HPDE6-E6E7 (cell line): ENCODE measurements at regions not wholly inside any gene's neighbourhood (a gene's known extent, or its start where the extent isn't known, plus 50 kb on each side); places are given as distances from the start of the nearest gene placed in this dataset.

Experiments used
- DNase-seq: peaks from one replicate; pipeline ENCODE4 v3.0.0; 2011; ENCODE audit warnings: missing footprints; ENCODE audit errors: extremely low spot score

DNA sequence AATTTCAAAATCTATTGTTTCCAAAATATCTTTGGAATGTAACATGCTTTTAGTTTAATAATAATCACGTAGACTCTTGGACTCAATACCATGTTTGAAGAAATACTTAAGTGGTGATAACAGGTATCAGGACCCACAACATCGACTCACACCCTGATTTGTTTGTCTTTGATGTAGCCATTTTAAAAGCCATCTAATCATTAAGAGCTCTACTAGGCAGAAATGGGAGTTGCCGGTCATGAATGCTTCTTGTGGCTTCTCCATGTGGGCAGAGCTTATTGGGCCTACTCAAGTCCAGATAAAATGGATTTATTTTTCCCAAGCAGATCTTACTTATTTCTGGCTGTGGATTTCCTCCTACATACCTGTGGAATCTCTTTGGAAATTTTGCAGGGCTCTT, 261.6 kb upstream of the NR2F2 start:
- no peak for DNase-seq

DNA sequence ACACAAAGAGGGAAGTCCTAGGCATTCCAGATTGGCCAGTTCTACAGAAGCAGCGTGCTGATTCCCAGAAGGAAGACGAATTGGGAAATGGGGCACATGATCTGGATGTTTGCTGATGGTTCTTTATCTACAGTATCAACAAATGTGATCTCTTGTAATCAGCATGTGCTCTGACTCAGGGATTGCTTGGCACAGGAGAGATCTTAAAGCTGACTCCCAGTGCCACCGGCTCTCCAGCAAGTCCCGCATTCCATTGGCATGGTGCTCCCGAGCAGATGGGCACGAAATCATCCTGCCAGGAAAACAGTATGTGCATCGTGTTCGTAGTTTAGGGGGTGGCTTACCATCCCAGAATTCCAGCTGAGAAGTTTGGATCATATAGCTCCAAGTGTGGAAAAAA, 259.9 kb upstream of the NR2F2 start:
- no peak for DNase-seq

DNA sequence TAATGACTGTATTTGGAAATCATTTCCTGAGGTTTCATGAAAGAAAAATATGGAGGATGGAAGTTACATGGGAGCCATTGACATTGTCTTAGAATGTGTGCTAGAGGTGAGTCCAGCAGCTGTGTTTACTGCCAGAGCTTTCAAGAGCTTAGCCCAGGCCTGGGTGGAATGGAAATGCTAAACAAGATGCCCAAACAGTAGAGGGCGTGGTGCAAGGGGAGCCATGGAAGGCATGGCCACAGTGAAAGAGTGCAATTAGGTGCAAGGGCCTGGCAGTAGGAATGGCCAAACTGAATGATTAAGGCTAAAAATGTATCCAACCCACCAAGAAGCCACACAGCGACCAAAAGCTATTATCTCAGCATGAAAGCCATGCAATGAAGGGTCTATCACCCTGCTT, 257.7 kb upstream of the NR2F2 start:
- DNase-seq: no peak

DNA sequence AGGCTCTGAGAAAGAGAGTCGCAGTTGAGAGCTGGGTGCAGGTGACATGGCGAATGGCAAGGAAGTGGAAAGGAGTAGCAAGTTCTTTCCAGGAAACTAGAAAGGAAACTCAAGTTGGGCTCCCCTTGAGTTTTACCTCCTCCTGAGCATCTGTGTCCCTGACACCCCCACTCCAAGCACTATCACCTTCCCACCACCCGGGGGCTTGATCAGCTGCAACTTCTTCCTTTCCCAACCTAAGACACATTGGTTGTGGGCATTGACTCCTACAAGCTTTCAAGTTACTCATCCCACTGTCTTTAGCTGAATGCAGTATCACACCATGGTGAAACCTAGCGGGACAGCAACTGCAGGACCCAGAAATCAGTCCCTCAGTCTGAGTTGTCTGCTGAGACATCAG, 256.6 kb upstream of the NR2F2 start:
- DNase-seq: no peak

DNA sequence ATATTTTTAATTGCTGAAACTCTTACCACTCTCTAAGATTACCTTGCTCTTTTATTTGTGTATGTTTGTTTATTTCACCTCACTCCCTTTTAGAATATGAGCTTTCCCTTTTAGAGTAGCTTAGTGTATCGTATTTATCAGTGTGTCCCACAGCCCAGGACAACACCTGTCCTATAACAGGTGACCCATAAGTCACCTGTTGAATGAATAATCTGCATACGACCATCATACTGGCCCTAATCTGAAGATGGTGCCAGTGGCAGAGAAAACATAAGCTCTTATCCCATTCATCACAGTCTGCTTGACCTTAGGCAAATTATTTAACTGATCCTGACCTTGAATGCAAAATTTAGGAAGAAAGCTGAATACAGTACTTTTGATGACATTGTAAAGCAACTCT, 254.6 kb upstream of the NR2F2 start:
- no peak for DNase-seq

DNA sequence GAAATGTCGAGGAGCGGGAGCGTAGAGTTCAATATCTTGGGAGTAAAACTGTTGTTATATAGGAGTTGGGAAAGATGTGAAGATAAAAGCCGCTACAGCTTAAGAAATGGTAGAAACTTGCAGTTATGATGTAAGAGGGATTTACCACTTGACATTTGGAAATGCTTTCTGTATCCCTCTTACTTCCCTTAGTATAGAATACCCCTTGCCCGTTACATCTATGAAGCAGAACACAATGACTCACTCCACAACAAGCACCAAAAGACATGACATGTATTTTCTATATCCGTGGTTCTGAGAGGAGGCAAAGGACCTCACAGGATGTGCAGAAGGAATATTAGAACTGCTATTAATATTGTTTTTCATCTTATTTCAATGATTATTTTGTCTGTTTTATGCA, 254.2 kb upstream of the NR2F2 start:
- DNase-seq: no peak

DNA sequence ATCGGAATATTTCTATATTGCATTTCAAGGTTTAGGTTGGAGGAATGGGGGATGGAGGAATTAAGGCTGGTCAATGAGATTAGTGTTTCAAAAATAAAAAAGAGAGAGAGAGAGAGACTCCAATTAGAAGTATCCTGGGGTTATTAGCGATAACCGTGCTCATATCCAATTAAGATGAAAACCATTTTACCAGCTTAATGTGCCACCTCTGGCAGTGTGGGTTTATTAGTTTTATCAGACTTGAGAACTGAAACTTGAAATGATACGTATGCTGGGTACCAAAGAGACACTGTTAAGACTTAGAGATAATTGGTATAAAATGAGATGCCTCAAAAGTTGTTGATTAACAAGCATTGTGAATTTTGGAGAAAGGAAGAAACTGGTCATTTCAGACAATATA, 251.5 kb upstream of the NR2F2 start:
- no peak for DNase-seq

DNA sequence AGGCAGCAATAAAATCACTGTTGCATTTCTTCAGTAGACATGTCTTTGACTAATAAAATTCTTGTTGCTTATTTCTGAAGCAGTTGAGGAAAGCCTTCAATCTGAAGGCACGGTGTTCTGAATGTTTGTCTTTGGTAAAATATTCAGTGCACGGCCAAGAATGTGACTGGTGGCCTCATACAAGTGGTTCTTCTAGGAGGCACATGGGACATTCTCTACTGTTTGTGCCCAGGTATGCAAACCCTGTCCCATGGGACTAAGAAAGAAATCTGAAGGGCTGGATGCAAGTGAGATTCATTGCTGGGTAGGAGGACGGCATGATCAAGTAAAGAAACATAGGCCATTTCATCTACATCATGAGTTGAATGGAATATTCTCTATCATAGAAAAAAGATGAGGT, 250.6 kb upstream of the NR2F2 start:
- no peak for DNase-seq

DNA sequence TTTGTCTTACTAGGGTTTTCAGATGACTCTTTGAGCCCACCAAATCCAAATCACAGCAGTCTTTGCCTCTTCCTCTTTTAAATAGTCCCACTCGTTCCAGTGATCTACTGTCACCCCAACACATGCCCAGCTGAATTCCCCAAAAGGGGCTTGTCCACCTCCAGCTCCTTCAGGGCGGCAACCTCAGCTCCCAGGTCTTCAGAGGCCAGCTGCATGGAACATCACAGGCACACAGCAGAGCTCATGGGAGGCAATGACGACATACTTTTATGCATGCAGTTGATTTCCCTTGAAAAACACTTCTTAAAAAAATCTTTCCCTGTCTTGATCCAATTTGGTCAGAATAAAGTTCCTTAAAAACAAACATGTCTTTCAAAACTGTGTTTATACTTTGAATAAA, 244.3 kb upstream of the NR2F2 start:
- DNase-seq: no peak

DNA sequence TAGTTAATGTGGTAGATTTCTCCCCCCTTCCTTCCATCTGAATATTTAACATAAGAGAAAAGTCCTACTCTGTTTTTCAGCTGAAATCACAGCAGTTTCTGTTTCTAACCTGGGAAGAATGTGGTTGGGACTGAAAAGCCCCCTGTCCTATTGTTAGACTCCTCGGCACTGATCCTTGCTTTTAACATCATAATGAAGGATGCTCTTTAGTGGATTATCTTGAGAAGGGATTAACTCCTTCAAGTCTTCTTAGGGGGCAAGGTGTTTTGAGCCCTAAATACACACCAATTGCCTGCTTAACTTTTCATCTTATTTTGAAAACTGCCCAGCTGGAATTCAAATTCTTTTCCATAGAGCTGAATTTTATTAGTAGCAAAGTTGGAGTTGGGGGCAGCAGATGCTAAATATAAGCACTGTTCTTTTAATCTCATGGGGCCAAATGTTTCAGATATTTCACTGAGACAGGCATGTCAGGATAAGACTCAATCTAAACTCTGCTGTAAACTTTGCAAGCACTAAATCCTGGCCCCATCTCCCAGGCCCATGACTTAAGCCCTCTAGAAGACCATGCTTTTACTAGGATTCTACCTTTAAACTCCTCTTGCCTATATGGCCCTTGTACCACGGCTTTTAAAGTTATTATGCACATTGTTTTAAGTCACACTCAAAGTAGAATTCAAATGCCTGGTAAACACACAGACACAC, 243.2 kb upstream of the NR2F2 start:
- no peak for DNase-seq

DNA sequence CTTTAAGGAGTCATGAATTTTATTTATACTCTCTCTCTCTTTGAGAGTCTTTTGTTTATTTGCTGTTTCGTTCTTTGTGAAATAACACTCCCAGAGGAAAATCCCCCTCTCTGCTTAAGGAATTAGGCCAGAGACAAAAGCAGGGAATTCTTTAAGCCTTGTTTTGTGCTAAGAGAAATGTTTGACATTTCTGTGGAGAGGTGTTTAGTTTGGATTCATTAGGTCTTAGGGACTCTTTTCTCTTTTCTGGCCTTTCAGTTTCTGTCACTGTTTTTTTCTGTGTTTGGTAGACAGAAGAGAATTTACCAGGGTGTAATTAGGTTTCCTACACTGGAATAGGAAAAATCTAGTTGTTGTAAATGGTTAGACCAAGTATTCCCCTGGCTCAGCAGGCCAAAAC, 241.8 kb upstream of the NR2F2 start:
- DNase-seq: no peak

DNA sequence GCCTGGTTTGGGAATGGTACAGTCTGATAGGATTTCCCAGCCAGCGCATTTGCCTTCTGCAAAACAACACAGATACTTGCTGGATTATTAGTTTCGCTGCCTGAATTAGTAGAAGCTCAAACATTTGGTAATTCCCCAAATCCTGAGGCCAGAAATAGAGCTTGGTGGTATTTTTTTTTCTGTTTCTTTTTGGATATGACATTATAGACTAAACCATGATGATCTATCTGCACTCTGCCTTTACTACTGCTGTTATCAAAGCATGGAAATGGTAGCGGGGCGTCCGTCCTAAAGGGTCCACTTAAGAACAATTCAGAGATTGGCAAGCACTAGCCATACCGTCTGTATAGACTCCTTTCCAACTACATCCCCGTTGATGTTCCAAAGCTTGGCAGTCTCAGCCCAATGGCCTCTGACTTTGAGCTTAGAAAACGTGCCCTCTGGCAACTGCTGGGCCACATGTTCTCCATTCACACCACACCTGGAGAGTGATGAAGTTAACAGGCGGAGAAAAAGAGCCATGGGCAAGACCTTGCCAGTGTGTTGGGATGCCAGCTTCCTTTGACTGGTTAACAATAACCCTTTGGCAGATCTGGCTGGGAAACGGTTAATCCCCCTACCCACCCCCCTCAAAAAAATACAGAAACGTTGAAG, 241.0 kb upstream of the NR2F2 start:
- DNase-seq: no peak

DNA sequence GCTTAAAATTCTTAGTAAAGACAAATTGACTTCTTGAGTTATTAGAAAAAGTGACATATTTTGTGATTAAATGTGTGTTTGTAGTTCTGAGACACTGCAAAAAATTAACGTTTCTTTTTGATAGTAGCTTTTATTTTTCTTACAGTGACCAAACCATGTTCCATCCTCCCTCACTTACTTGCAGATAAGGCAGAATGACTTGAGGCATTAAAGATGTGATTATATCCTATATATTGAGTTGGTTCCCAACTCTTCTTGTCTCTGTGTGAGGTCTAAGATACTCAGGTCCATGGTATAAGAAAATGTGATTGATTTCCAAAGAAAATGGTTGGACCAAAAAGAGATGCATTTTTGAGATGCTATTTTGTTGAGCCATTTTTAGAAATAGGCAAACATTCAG, 238.3 kb upstream of the NR2F2 start:
- DNase-seq: no peak

DNA sequence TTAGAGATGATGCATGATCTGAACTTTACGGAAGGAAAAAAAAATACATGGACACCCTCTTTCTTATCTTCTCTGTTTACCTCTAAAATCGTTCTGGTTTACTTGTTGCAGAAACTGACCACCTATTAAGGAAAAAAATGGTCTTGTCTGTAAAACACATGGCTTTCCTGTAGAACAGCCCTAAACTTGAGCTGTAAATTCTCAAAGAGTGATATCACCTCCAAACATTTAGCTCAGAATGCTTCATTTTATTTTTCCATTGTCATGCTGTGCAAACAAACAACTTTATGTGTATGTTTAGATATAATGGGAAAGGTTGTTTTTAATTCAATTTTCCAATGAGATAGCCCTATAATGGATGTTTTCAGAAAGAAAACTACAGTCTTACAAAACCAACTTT, 237.4 kb upstream of the NR2F2 start:
- no peak for DNase-seq

DNA sequence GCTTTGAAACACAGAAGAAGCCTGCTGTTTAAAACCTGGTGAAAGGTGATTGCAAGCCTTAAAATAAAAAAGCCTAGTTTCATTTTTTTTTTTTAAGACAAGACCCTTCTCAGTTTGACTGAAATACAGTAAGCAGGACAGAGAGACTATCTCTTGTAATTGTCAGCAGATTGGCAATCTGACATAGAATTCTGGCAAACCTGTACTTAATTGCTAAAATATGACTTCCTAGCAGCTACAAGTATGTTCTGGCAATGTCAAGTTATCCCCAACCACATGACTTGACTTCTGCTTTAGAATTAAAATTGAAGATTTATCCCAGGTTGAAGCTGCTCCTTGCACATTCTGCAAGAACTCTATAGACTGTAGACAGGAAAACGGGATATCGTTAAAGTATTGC, 232.8 kb upstream of the NR2F2 start:
- DNase-seq: no peak

DNA sequence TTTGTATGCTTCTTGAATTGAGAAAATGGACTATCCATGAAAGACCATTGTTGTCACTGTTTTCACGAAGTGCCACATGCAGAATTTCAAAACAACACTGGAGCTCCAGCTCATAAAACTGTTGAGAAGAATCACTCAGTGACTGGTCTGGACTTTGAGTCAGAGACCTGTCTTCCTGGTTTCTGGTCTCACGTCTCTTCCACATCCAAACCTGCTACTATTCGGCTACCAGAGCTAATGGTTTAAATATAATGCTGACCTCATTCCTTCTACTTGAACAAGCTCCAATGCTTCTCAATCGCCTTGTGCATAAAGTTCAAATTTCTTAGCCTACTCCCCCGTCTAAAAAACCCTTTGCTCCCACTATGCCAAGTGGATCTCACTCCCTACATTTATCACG, 227.9 kb upstream of the NR2F2 start:
- no peak for DNase-seq

DNA sequence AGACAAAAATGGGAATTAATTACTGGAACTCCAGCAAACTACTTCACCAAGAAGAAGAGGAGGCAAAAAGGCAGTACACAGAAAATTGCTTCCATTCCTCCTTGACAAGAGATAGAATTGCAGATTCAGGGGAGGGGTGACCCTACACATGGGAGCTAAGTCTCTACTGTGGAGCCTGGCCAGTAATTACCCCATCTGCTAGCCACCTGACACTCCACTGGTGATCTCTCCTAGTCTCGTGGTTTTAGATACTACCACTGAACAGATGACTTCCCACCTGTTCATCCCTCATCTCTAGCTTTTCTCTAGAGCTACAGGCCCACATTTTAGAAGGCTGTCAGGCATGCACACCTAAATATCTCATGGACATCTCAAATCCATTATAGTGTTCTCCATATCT, 224.3 kb upstream of the NR2F2 start:
- no peak for DNase-seq

DNA sequence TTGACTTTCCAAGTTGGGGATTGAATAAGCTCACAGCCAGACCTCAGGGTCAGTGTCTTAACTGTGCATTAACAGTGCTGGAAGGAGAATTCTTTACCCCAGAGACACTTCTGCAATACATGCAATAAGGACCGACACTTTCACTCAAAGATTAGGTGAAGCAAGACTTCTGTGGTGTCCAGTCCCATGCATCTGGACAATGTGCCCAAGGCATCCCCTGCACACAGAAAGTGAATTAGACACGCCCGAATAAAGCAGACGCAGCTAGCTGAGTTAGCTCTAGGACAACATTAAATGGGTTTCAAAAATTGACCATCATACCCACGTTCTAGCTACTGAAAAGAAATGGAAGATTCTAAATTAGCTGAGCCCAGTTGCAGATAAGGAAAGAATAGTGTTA, 223.9 kb upstream of the NR2F2 start:
- no peak for DNase-seq

DNA sequence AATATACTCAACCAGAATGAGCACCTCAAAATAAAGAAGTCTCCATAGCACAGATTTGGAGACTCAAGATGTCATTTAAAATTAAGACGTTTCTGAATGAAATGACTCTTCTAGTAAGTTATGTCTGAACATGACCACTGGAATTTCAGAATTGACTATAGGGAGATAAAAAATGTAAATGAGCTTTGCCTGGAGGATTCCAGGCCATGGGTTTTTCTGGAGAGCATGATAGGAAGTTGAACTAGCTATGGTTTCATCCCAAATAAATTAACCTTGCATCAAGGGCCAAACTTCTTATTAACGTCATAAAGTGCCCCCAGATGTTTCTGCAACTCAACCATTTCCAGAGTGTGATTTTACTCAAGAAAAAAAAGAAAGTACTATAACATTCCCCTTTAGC, 222.6 kb upstream of the NR2F2 start:
- no peak for DNase-seq

DNA sequence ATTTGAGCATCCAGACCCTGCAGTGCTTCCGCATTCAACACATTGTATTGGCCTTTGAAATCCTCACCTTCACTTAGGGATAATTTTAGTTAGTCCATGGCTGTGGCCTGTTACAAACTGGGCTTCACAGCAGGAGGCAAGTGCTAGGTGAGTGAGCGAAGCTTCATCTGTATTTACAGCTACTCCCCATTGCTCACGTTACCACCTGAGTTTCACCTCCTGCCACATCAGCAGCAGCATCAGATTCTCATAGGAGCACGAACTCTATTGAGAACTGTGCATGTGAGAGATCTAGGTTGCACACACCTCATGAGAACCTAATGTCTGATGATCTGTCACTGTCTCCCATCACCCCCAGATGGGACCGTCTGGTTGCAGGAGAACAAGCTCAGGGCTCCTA, 222.1 kb upstream of the NR2F2 start:
- no peak for DNase-seq

DNA sequence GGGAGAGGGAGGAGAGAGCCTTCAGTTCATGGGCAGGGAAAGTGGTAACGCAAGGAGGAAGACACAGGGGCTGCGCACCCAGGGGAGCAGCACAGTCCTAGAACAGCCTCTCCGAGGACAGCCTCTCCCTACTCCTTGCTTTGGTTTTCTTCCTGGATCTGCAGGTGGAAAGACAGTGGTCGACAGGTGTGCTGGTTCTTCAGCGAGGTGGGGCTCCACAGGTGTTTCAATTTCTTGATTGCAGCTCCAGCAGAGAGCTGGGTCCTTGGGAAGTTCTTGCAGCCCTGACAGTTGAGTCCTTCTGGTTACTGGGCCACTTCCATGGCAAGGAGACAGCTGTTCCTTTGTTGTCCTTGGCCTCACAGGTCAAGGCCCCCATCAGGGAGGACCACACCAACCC, 220.7 kb upstream of the NR2F2 start:
- DNase-seq: no peak

DNA sequence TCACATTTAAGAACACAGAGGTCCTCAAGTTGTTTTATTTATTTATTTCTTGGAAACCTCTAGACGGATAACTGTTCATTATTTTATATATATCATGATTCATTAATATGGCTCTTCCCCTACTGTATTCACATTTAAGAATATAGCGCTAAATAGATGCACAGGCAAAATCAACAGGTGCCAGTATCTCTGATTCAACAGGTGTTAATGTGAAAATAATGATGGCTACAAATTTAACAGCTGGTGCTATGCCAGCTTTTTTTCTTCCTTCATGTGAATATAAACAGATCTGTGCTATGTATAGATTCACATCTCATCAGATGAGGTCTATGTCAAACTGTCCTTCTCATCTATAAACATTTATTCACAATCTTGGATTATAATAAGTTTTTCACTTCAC, 218.5 kb upstream of the NR2F2 start:
- DNase-seq: no peak

DNA sequence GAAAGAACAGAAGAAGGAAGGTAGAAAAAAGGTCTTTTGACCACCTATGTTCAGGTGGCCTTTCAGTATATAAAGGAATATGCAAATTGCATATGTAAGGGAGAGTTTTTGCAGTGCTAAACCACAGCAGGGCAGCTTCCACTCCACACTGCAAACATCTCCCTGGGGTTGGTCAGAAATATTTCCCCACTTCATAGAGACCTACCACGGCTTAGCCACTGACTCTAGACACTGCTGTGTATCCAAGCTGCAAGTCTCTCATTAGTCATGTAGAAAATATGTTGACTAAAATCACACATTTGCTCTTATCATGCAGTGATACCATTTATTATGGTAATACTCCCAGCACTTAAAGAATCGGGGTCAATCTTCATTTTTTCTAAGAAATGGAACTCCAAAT, 214.9 kb upstream of the NR2F2 start:
- DNase-seq: no peak

DNA sequence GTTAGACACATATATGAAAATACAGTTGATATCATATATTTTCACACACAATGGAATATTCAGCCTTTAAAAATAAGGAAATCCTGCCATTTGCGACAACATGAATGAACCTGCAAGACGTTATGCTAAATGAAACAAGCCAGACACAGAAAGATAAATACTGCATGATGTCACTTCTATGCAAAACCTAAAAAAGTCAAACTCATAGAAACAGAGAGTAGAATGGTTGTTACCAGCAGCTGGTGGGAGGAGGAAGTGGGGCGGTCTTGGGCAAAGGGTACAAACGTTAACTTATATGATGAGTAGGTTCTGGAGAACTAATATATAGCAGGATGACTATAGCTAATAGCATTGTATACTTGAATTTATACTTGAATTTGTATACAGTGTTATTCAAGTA, 213.2 kb upstream of the NR2F2 start:
- DNase-seq: no peak
